Neural progenitor cell (in vitro differentiated cells): ENCODE measurements at regions not wholly inside any gene's neighbourhood (a gene's known extent, or its start where the extent isn't known, plus 50 kb on each side); places are given as distances from the start of the nearest gene placed in this dataset.

ENCODE experiments used
- EZH2phosphoT487 ChIP-seq: fragments of 200-600 bp; sonication (generic); IDR thresholded peaks from 2 replicates; pipeline ENCODE4 v1.6.1; 2017; ENCODE audit warnings: antibody characterized with exemption
- TF ChIP-seq, protein P1 (sequence below): fragments of 200-600 bp; sonication (generic); IDR thresholded peaks from 2 replicates; pipeline ENCODE4 v1.5.1; 2017; ENCODE audit warnings: antibody characterized with exemption, mild to moderate bottlenecking

DNA sequence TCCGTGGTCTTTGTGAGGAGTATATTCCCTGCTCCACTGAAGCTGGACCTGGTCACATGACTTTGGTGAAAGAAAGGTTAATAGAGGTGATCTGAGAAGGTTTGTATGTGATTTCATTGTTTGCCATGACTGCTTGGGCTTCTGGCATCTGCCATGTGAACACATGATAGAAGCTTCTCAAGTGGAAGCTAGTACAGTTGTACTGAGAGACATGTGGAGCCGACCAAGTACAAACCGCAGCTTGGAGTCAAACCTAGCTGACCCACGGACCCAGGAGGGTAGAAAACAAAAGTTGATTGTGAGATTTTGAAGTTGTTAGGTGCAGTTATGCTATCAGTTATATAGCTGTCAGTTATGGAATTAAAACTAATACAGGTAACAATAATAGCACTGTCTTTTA, 140.4 kb downstream of the CARTPT start:
- TF ChIP-seq, protein P1, sequence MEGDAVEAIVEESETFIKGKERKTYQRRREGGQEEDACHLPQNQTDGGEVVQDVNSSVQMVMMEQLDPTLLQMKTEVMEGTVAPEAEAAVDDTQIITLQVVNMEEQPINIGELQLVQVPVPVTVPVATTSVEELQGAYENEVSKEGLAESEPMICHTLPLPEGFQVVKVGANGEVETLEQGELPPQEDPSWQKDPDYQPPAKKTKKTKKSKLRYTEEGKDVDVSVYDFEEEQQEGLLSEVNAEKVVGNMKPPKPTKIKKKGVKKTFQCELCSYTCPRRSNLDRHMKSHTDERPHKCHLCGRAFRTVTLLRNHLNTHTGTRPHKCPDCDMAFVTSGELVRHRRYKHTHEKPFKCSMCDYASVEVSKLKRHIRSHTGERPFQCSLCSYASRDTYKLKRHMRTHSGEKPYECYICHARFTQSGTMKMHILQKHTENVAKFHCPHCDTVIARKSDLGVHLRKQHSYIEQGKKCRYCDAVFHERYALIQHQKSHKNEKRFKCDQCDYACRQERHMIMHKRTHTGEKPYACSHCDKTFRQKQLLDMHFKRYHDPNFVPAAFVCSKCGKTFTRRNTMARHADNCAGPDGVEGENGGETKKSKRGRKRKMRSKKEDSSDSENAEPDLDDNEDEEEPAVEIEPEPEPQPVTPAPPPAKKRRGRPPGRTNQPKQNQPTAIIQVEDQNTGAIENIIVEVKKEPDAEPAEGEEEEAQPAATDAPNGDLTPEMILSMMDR, result no peak
- no peak for TF ChIP-seq EZH2phosphoT487
